ENCODE measurements at regions not wholly inside any gene's neighbourhood (a gene's known extent, or its start where the extent isn't known, plus 50 kb on each side); places are given as distances from the start of the nearest gene placed in this dataset.

- Histone ChIP-seq H3K4me3 (ENCODE audit: low read length) (no peak overlapping the region), H3K27ac (ENCODE audit: low read length) (no peak overlapping the region), H3K27me3 (ENCODE audit: control insufficient read depth, insufficient read depth) (no peaks in the 10 kb centered on the region), H3K4me1 (ENCODE audit: control insufficient read depth, insufficient read depth, low read length) (no peaks in the 10 kb centered on the region), H3K9me3 (ENCODE audit: control insufficient read depth, low read length) (no peaks in the 10 kb centered on the region)
- intact Hi-C loops (cut with DNase I): no loop called here
- 83% methylated on average over 16 of the region's 16 CpGs for WGBS
- no peak for DNase-seq
- ATAC-seq: no peak
Measured at GRCh38 chr10:130963786-130964522, 347.6 kb downstream of the TCERG1L start.

GRCh38 chr10:130964771-130965170 is 346.8 kb downstream of the TCERG1L start:
- Histone ChIP-seq H3K27ac (ENCODE audit: low read length) (no peak overlapping the region), H3K27me3 (ENCODE audit: control insufficient read depth, insufficient read depth) (no peaks in the 10 kb centered on the region), H3K4me3 (ENCODE audit: low read length) (no peak overlapping the region), H3K9me3 (ENCODE audit: control insufficient read depth, low read length) (no peaks in the 10 kb centered on the region), H3K4me1 (ENCODE audit: control insufficient read depth, insufficient read depth, low read length) (no peaks in the 10 kb centered on the region)
- ATAC-seq (no peak), DNase-seq (no peak)
- intact Hi-C loops (cut with DNase I): no loop called here
- WGBS: 81% methylated on average over 9 of the region's 9 CpGs

- Histone ChIP-seq H3K4me3 (ENCODE audit: low read length) (no peak overlapping the region), H3K27me3 (ENCODE audit: control insufficient read depth, insufficient read depth) (no peaks in the 10 kb centered on the region), H3K27ac (ENCODE audit: low read length) (no peak overlapping the region), H3K4me1 (ENCODE audit: control insufficient read depth, insufficient read depth, low read length) (no peaks in the 10 kb centered on the region), H3K9me3 (ENCODE audit: control insufficient read depth, low read length) (no peaks in the 10 kb centered on the region)
- 89% methylated on average over 5 of the region's 5 CpGs for WGBS
- ATAC-seq: no peak
- intact Hi-C loops (cut with DNase I): no loop called here
- no peak for DNase-seq
Measured at GRCh38 chr10:130967161-130967560, 344.4 kb downstream of the TCERG1L start.

GRCh38 chr10:130967784-130968183 is 343.7 kb downstream of the TCERG1L start:
- WGBS: 58% methylated on average over 3 of the region's 3 CpGs
- Histone ChIP-seq H3K27me3 (ENCODE audit: control insufficient read depth, insufficient read depth) (no peaks in the 10 kb centered on the region), H3K27ac (ENCODE audit: low read length) (no peak overlapping the region), H3K4me3 (ENCODE audit: low read length) (no peak overlapping the region), H3K4me1 (ENCODE audit: control insufficient read depth, insufficient read depth, low read length) (no peaks in the 10 kb centered on the region), H3K9me3 (ENCODE audit: control insufficient read depth, low read length) (no peaks in the 10 kb centered on the region)
- intact Hi-C loops (cut with DNase I): no loop called here
- no peak for DNase-seq
- ATAC-seq: no peak

- H3K4me1 ChIP-seq (ENCODE audit: control insufficient read depth, insufficient read depth, low read length): no peaks in the 10 kb centered on the region
- WGBS: 59% methylated on average over 3 of the region's 3 CpGs
- no peaks in the 10 kb centered on the region for H3K9me3 ChIP-seq (ENCODE audit: control insufficient read depth, low read length)
- H3K27me3 ChIP-seq (ENCODE audit: control insufficient read depth, insufficient read depth): no peaks in the 10 kb centered on the region
- ATAC-seq (no peak), DNase-seq (no peak)
- H3K27ac ChIP-seq (ENCODE audit: low read length): no peak overlapping the region
- intact Hi-C loops (cut with DNase I): no loop called here
- no peak overlapping the region for H3K4me3 ChIP-seq (ENCODE audit: low read length)
Measured at GRCh38 chr10:130968511-130968910, 343.0 kb downstream of the TCERG1L start.

GRCh38 chr10:130968964-130969363 is 342.6 kb downstream of the TCERG1L start:
- no peaks in the 10 kb centered on the region for H3K9me3 ChIP-seq (ENCODE audit: control insufficient read depth, low read length)
- intact Hi-C loops (cut with DNase I): no loop called here
- no peak for ATAC-seq
- no peaks in the 10 kb centered on the region for H3K4me1 ChIP-seq (ENCODE audit: control insufficient read depth, insufficient read depth, low read length)
- no peak for DNase-seq
- H3K4me3 ChIP-seq (ENCODE audit: low read length): no peak overlapping the region
- 75% methylated on average over 2 of the region's 2 CpGs for WGBS
- H3K27ac ChIP-seq (ENCODE audit: low read length): no peak overlapping the region
- H3K27me3 ChIP-seq (ENCODE audit: control insufficient read depth, insufficient read depth): no peaks in the 10 kb centered on the region

GRCh38 chr10:130969700-130970099 is 341.8 kb downstream of the TCERG1L start:
- Histone ChIP-seq H3K4me1 (ENCODE audit: control insufficient read depth, insufficient read depth, low read length) (no peaks in the 10 kb centered on the region), H3K27me3 (ENCODE audit: control insufficient read depth, insufficient read depth) (no peaks in the 10 kb centered on the region), H3K27ac (ENCODE audit: low read length) (no peak overlapping the region), H3K4me3 (ENCODE audit: low read length) (no peak overlapping the region), H3K9me3 (ENCODE audit: control insufficient read depth, low read length) (no peaks in the 10 kb centered on the region)
- no peak for DNase-seq
- 83% methylated on average over 15 of the region's 15 CpGs for WGBS
- intact Hi-C loops (cut with DNase I): no loop called here
- no peak for ATAC-seq

DNA sequence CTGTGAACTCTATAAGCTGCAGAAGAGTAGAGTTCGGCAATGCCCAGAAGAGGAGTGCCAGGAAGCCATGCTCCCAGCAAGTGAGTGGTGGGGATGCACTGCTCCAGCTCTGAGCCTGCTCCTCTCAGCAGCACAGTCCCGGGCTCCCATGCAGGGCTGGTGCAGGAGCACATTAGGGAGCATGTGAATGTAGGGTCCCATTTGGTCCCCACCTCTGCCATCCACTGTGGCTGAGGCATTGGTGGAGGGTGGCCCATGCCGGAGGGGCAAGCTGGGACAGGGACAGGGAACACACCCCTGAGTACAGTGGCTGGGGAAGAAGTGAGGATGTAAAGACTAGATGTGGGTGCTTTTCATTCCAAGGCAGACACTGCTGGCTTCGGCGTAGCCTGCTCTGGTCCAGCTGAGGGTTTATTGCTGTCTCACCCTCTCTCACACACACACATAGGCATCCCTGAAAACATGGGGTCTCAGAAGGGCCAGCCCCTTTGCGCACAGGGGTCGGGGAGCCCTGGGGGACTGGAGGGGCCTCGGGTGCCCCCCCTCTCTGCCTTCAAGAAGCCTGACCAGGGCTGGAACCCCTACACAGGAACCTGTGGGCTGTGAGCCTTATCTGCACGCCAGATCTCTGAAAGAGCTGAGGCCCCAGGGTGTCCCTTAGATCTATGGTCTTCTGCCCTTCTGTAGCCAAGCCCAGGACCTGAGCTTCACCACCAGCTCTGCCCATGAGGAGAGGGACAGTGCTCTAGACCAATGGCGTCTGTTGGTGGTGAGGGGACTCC is 341.0 kb downstream of the TCERG1L start:
- intact Hi-C loops (cut with DNase I): no loop called here

DNA sequence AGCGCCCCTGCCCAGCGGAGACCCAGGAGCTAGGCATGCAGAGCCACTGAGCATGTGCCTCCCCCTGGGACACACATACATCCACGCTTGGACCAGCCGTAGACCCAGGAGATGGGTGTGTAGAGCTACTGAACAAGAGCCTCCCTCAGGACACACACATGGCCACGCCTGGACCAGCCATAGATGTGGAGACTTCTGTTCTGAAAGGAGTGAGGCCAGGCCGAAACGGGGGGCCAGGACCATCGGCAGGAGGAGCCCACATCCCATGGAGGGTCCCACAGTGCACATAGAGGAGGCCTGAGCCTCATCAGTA is 340.4 kb downstream of the TCERG1L start:
- intact Hi-C loops (cut with DNase I): no loop called here
- Histone ChIP-seq H3K4me1 (ENCODE audit: control insufficient read depth, insufficient read depth, low read length) (no peaks in the 10 kb centered on the region), H3K27me3 (ENCODE audit: control insufficient read depth, insufficient read depth) (no peaks in the 10 kb centered on the region), H3K9me3 (ENCODE audit: control insufficient read depth, low read length) (no peaks in the 10 kb centered on the region), H3K27ac (ENCODE audit: low read length) (no peak overlapping the region), H3K4me3 (ENCODE audit: low read length) (no peak overlapping the region)
- WGBS: 90% methylated on average over 8 of the region's 8 CpGs
- ATAC-seq (no peak), DNase-seq (no peak)

More for the DNA sequence above, 341.0 kb downstream of the TCERG1L start:
- no peak for ATAC-seq
- Histone ChIP-seq H3K27ac (ENCODE audit: low read length) (no peak overlapping the region), H3K27me3 (ENCODE audit: control insufficient read depth, insufficient read depth) (no peaks in the 10 kb centered on the region), H3K9me3 (ENCODE audit: control insufficient read depth, low read length) (no peaks in the 10 kb centered on the region), H3K4me3 (ENCODE audit: low read length) (no peak overlapping the region), H3K4me1 (ENCODE audit: control insufficient read depth, insufficient read depth, low read length) (no peaks in the 10 kb centered on the region)
- DNase-seq: no peak
- WGBS: 86% methylated on average over 10 of the region's 10 CpGs

- WGBS: 88% methylated on average over 16 of the region's 16 CpGs
Measured at GRCh38 chr10:130973127-130973839, 338.2 kb downstream of the TCERG1L start.

GRCh38 chr10:130974166-130974565 is 337.4 kb downstream of the TCERG1L start:
- WGBS: 86% methylated on average over 8 of the region's 8 CpGs
- ATAC-seq (no peak), DNase-seq (no peak)
- no peaks in the 10 kb centered on the region for H3K9me3 ChIP-seq (ENCODE audit: control insufficient read depth, low read length)
- no peak overlapping the region for H3K4me3 ChIP-seq (ENCODE audit: low read length)
- H3K27me3 ChIP-seq (ENCODE audit: control insufficient read depth, insufficient read depth): no peaks in the 10 kb centered on the region
- intact Hi-C loops (cut with DNase I): no loop called here
- no peaks in the 10 kb centered on the region for H3K4me1 ChIP-seq (ENCODE audit: control insufficient read depth, insufficient read depth, low read length)
- H3K27ac ChIP-seq (ENCODE audit: low read length): no peak overlapping the region

More at GRCh38 chr10:130973127-130973839, 338.2 kb downstream of the TCERG1L start:
- Histone ChIP-seq H3K9me3 (ENCODE audit: control insufficient read depth, low read length) (no peaks in the 10 kb centered on the region), H3K27ac (ENCODE audit: low read length) (no peak overlapping the region), H3K4me1 (ENCODE audit: control insufficient read depth, insufficient read depth, low read length) (no peaks in the 10 kb centered on the region), H3K4me3 (ENCODE audit: low read length) (no peak overlapping the region), H3K27me3 (ENCODE audit: control insufficient read depth, insufficient read depth) (no peaks in the 10 kb centered on the region)
- ATAC-seq (no peak), DNase-seq (no peak)
- intact Hi-C loops (cut with DNase I): no loop called here
